K562 (cell line): ENCODE measurements at regions not wholly inside any gene's neighbourhood (a gene's known extent, or its start where the extent isn't known, plus 50 kb on each side); places are given as distances from the start of the nearest gene placed in this dataset.

Source experiments
- ATAC-seq: fragments of 200-7000 bp; cut with Tn5 transposase; 3 replicates; pipeline ENCODE4 v1.9.1; 2020; ENCODE audit warnings: moderate library complexity
- BruUV-seq: library from RNA; stranded (reverse); fragments of 400-500 nt; replicated peaks from 2 replicates; lab custom pipeline; 2021; lab: Mats Ljungman, UMichigan
- CTCF ChIA-PET: fragments of 300-600 bp; formaldehyde crosslinking; extraction: SDS; loops from one replicate; lab custom pipeline; 2021; ENCODE audit warnings: low intra/inter-chr PET ratio; lab: Yijun Ruan, JAX
- POLR2A ChIA-PET: fragments of 300-600, 350-650 bp; sonication (Branson Sonifier 250); formaldehyde crosslinking; extraction: SDS; loops from one replicate; lab custom pipeline; 2021; ENCODE audit warnings: antibody characterized with exemption, inconsistent platforms; lab: Yijun Ruan, JAX
- DNase-seq, 4 experiments: peaks; one replicate each; pipeline versions ENCODE4 v3.0.0 to v3.0.0-alpha.2; 2011 to 2018; ENCODE audit warnings: low spot score in 3 of 4, mixed read lengths in 3 of 4; ENCODE audit errors: extremely low read depth in 1 of 4
- FAIRE-seq: peaks from 2 replicates; lab custom pipeline; 2011; peaks lifted over from hg19 to GRCh38; lab: Jason Lieb, UNC
- H2AFZ ChIP-seq: 2 replicates; pipeline ENCODE4 v1.6.0; 2011; ENCODE audit warnings: low read depth, low read length, control low read depth, inconsistent platforms
- H3K27ac ChIP-seq: fragments of 200-600 bp; 3 replicates; pipeline ENCODE4 v1.8.0; 2011; ENCODE audit warnings: low read depth, mild to moderate bottlenecking, control low read depth, inconsistent platforms, low read length, moderate library complexity, mixed read lengths; ENCODE audit errors: extremely low read depth
- H3K27me3 ChIP-seq, 2 experiments: fragments of 300-600 bp in 1 of 2; 2 replicates in 1 of 2; 3 replicates in 1 of 2; pipeline versions ENCODE4 v1.6.0 to v1.8.0; 2011; ENCODE audit warnings: inconsistent platforms in 2 of 2, low read length in 2 of 2, mild to moderate bottlenecking in 1 of 2, mixed read lengths in 1 of 2, moderate library complexity in 1 of 2; ENCODE audit not compliant: control insufficient read depth in 2 of 2, insufficient read depth in 2 of 2
- H3K36me3 ChIP-seq: fragments of 300-600 bp; 3 replicates; pipeline ENCODE4 v1.8.0; 2011; ENCODE audit warnings: mild to moderate bottlenecking, low read length, inconsistent platforms; ENCODE audit not compliant: control insufficient read depth, insufficient read depth
- H3K4me1 ChIP-seq, 2 experiments: fragments of 200-600 bp in 1 of 2; replicated peaks in 1 of 2; 2 replicates in 1 of 2; 3 replicates in 1 of 2; pipeline versions ENCODE4 v1.5.1 to v1.8.0; 2011; ENCODE audit warnings: inconsistent platforms in 2 of 2, low read length in 2 of 2, mild to moderate bottlenecking in 1 of 2, mixed read lengths in 1 of 2, moderate library complexity in 1 of 2; ENCODE audit not compliant: control insufficient read depth in 2 of 2, insufficient read depth in 2 of 2
- H3K4me2 ChIP-seq: 2 replicates; pipeline ENCODE4 v1.6.1; 2011; ENCODE audit warnings: low read length, control low read depth, inconsistent platforms, mixed read lengths; ENCODE audit not compliant: insufficient read depth
- H3K4me3 ChIP-seq: fragments of 200-600 bp; sonication (generic), shearing (Covaris generic); 2 replicates; pipeline ENCODE4 v1.5.1; 2016; ENCODE audit warnings: control low read depth, inconsistent platforms
- H3K79me2 ChIP-seq: fragments of 200-600 bp; 3 replicates; pipeline ENCODE4 v1.8.0; 2011; ENCODE audit warnings: low read length, inconsistent platforms; ENCODE audit not compliant: control insufficient read depth, insufficient read depth
- H3K9ac ChIP-seq, 2 experiments: 2 replicates each; pipeline versions ENCODE4 v1.6.0 to v1.6.1; 2011; ENCODE audit warnings: low read depth in 2 of 2, low read length in 2 of 2, control low read depth in 1 of 2, inconsistent platforms in 1 of 2, mild to moderate bottlenecking in 1 of 2, mixed read lengths in 1 of 2; ENCODE audit not compliant: insufficient read depth in 1 of 2
- H3K9me1 ChIP-seq: one replicate; pipeline ENCODE4 v1.6.0; 2011; ENCODE audit warnings: inconsistent platforms, mild to moderate bottlenecking, low read length, moderate library complexity; ENCODE audit not compliant: control insufficient read depth, insufficient read depth
- H3K9me3 ChIP-seq: replicated peaks from 2 replicates; pipeline ENCODE4 v1.5.1; 2011; ENCODE audit warnings: low read depth, low read length, inconsistent platforms; ENCODE audit not compliant: control insufficient read depth, insufficient read depth
- H4K20me1 ChIP-seq: replicated peaks from 2 replicates; pipeline ENCODE4 v1.6.1; 2011; ENCODE audit warnings: low read length, inconsistent platforms, mixed read lengths; ENCODE audit not compliant: control insufficient read depth, insufficient read depth
- CREBBP ChIP-seq: IDR thresholded peaks from one replicate; pipeline ENCODE4 v1.6.1; 2012; ENCODE audit warnings: low read depth, mild to moderate bottlenecking, control low read depth, inconsistent platforms, low read length
- KLF10 ChIP-seq: fragments of 250-450 bp; sonication (Bioruptor Pico); IDR thresholded peaks from 2 replicates; pipeline ENCODE4 v1.6.1; 2021; ENCODE audit warnings: matching md5 sums
- MTF1 ChIP-seq: fragments of 250-450 bp; sonication (Bioruptor Pico); IDR thresholded peaks from 2 replicates; pipeline ENCODE4 v1.9.0; 2021; ENCODE audit warnings: moderate library complexity, mild to moderate bottlenecking, inconsistent platforms, borderline replicate concordance
- TSC22D4 ChIP-seq: fragments of 450-650 bp; IDR thresholded peaks from 2 replicates; pipeline ENCODE4 v1.6.1; 2016; ENCODE audit warnings: missing genetic modification characterization, missing biosample characterization, control low read depth
- ZNF384 ChIP-seq: IDR thresholded peaks from 2 replicates; pipeline ENCODE4 v1.6.1; 2012; ENCODE audit warnings: low read depth, low read length, improper control_type of control experiment
- ZNF79 ChIP-seq: fragments of 250-450 bp; sonication (Bioruptor Pico); IDR thresholded peaks from 2 replicates; pipeline ENCODE4 v1.4.0; 2020; ENCODE audit warnings: low read depth, mild to moderate bottlenecking, moderate library complexity
- WGBS: fragments of 100-300 bp; shearing (Covaris generic); methylation state at CpG from one replicate; pipeline ENCODE4 v1.1.6; 2016; ENCODE audit warnings: low coverage, mixed read lengths; ENCODE audit not compliant: insufficient coverage; ENCODE audit errors: missing lambda C conversion rate; 5-methylcytosine and 5-hydroxymethylcytosine counted together
- in situ Hi-C: fragments of 300-500 bp; cut with MboI; formaldehyde crosslinking; loops from 4 replicates; pipeline ENCODE4 v1.15.0; 2018; ENCODE audit warnings: inconsistent platforms, mixed read lengths
- intact Hi-C: fragments of 100-400 bp; cut with micrococcal nuclease; formaldehyde crosslinking; loops from 2 replicates; pipeline ENCODE4 v1.14.2; 2022
- TF ChIP-seq, protein P1 (sequence below): fragments of 450-650 bp; formaldehyde crosslinking; IDR thresholded peaks from 2 replicates; pipeline ENCODE4 v1.4.0; 2020; ENCODE audit warnings: mild to moderate bottlenecking, moderate library complexity

DNA sequence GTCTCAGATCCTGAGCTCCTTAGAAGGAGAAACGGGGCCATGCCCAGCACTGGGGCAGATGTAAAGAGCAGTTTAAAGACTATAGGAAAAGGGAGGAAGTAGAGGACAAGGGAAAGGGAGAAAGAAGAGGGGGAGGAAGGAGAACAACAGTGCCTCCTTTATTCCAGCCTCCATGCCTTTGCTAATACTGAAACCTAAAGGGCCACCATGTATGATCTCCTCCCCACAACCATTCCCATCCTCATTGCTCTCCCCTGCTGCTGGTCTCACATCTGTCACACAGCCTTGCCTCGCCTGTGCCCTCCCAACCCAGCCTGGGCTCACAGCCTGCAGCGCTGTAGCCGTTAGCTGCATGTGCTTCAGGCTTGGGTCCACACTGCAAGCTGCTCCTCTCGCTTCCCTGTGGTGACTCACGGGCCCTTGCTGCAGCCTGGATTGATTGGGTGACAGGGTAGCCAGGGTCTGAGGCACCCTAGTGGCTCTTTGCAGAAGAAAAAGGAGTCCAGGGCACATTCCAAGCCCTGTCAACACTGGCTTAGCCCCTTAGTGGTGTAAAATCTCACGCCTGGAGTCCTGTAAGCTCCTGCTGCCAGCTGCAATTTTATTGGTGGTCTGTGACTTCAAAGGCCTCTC lies 281.9 kb downstream of the SRBD1 start:
- in situ Hi-C loops, result no loop called here
- Histone ChIP-seq H2AFZ (no peak overlapping the region), H4K20me1 (no peaks in the 10 kb centered on the region), H3K4me3 (no peak overlapping the region), H3K4me1 (no peaks in the 10 kb centered on the region), H3K36me3 (no peaks in the 10 kb centered on the region), H3K27ac (no peak overlapping the region), H3K79me2 (no peaks in the 10 kb centered on the region), H3K4me2 (no peak overlapping the region), H3K9me3 (no peaks in the 10 kb centered on the region), H3K9me1 (no peaks in the 10 kb centered on the region), H3K9ac (no peak overlapping the region; a peak in 1 of 4 replicates), H3K27me3 (peaks cover 15 to 59% of the 10 kb centered on the region in 2 experiments)
- TF ChIP-seq TSC22D4 (tag), result no peak
- TF ChIP-seq ZNF79 (CRISPR knock-in tag), result no peak
- TF ChIP-seq ZNF384, result no peak
- no peak for TF ChIP-seq MTF1 (CRISPR knock-in tag)
- no peak for TF ChIP-seq KLF10 (CRISPR knock-in tag)
- FAIRE-seq (no peak), DNase-seq (peak in 2 of 4 experiments; percentile 3 to 12), ATAC-seq (no peak)
- no TSS peak for BruUV-seq
- 0% methylated on average over 7 of the region's 7 CpGs for WGBS
- ChIA-PET POLR2A (interaction anchor here (1.2 kb wide), 1 partner anchor 10 kb away, joined by 4 read pairs; no protein-coding TSS in a partner anchor), CTCF (no interaction called here)
- intact Hi-C loops, result no loop called here

DNA sequence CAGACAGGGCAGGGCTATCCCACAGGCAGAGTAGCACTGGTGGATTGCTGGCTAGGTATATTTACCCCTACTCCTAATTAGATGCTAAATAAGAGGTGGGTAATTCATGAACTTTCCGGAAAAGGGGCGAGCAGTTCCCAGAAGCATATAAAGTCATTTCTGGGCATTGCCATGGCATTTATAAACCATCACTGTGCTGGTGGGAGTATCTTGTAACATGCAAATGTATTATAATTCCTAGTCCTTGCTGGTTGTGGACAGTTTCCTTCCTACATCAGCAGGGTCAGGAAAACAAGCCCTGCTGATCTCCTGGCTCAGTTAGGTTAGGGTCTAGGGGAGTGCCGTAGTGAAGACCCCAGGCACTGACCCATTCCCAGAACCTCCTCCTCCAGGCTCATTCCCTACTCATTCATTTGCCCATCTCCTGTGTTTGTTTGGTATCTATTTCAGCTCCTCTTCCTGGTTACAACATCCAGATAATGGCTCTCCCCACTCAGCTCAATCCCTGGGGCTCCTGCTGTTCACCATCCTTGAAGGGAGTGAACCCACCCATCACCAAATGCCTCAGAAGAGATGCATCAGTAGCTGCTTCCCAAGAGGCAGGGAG lies 282.7 kb downstream of the SRBD1 start:
- POLR2A ChIA-PET, result no interaction called here
- no peaks in the 10 kb centered on the region for H3K9me1 ChIP-seq
- CTCF ChIA-PET, result no interaction called here
- intact Hi-C loops, result no loop called here
- FAIRE-seq (no peak), DNase-seq (no peak)
- no peak overlapping the region for H3K4me3 ChIP-seq
- H3K79me2 ChIP-seq, result no peaks in the 10 kb centered on the region
- no peaks in the 10 kb centered on the region for H3K9me3 ChIP-seq
- no peak overlapping the region for H2AFZ ChIP-seq
- H3K4me1 ChIP-seq, result no peaks in the 10 kb centered on the region
- H4K20me1 ChIP-seq, result no peaks in the 10 kb centered on the region
- BruUV-seq, result no TSS peak
- H3K4me2 ChIP-seq, result no peak overlapping the region
- no peak overlapping the region for H3K9ac ChIP-seq
- 0% methylated on average over 3 of the region's 3 CpGs for WGBS
- in situ Hi-C loops, result no loop called here
- H3K36me3 ChIP-seq, result no peaks in the 10 kb centered on the region
- H3K27me3 ChIP-seq, result peaks cover 15 to 53% of the 10 kb centered on the region in 2 experiments
- H3K27ac ChIP-seq, result no peak overlapping the region
- no peak for TF ChIP-seq CREBBP
- TF ChIP-seq, protein P1, sequence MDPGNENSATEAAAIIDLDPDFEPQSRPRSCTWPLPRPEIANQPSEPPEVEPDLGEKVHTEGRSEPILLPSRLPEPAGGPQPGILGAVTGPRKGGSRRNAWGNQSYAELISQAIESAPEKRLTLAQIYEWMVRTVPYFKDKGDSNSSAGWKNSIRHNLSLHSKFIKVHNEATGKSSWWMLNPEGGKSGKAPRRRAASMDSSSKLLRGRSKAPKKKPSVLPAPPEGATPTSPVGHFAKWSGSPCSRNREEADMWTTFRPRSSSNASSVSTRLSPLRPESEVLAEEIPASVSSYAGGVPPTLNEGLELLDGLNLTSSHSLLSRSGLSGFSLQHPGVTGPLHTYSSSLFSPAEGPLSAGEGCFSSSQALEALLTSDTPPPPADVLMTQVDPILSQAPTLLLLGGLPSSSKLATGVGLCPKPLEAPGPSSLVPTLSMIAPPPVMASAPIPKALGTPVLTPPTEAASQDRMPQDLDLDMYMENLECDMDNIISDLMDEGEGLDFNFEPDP (CRISPR knock-in tag), result no peak
- TF ChIP-seq, all 486 proteins: peak for 0
- no peak for ATAC-seq
